Stimulated activated CD8-positive, alpha-beta memory T cell treated with anti-CD3 and anti-CD28 coated beads, Interleukin-7, amount 100 ng/mL, for 48 hours (primary cell): ENCODE measurements at regions not wholly inside any gene's neighbourhood (a gene's known extent, or its start where the extent isn't known, plus 50 kb on each side); places are given as distances from the start of the nearest gene placed in this dataset.
A peak's percentile ranks its signal among the peaks of the same experiment; 100 is the strongest.
"Not testable (repeated sequence)": the region's sequence is repeated elsewhere in the genome, so short reads cannot be mapped to it uniquely, and the experiment has no call there.

Source experiments
- DNase-seq, 2 donors: peaks; one replicate each; pipeline ENCODE4 v3.0.0-alpha.2; 2020; ENCODE audit warnings: low read depth in 1 of 2; ENCODE audit errors: extremely low read depth in 1 of 2

DNA sequence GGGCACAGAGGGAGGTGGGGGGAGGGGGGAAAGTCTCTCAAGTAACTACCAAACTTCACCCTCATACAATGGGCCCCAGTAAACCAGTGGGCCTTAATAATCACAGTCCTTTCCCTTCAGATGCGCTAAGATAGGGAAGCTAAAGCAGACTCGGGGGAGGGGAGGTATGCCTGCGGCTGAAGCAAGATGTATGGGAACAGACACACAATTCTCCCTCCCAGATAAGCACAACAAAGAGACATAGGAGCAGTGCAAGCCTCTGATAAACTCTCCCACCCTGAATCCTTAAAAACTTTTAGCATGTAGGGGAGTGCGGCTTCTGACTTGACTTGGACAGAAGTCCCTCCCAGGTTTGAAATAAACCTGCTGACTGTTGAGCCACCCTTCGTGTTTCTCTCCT is 54.7 kb downstream of the PROP1 start:
- DNase-seq = not testable (repeated sequence)

- peak in 1 of 2 donors; percentile 3 for DNase-seq
Observed at GRCh38 chr5:177939246-177940171, 56.5 kb downstream of the PROP1 start.

- not testable (repeated sequence) for DNase-seq
Observed at GRCh38 chr5:177938767-177939166, 57.3 kb downstream of the PROP1 start.

GRCh38 chr5:177934233-177934632 is 61.8 kb downstream of the PROP1 start:
- DNase-seq = not testable (repeated sequence)

DNA sequence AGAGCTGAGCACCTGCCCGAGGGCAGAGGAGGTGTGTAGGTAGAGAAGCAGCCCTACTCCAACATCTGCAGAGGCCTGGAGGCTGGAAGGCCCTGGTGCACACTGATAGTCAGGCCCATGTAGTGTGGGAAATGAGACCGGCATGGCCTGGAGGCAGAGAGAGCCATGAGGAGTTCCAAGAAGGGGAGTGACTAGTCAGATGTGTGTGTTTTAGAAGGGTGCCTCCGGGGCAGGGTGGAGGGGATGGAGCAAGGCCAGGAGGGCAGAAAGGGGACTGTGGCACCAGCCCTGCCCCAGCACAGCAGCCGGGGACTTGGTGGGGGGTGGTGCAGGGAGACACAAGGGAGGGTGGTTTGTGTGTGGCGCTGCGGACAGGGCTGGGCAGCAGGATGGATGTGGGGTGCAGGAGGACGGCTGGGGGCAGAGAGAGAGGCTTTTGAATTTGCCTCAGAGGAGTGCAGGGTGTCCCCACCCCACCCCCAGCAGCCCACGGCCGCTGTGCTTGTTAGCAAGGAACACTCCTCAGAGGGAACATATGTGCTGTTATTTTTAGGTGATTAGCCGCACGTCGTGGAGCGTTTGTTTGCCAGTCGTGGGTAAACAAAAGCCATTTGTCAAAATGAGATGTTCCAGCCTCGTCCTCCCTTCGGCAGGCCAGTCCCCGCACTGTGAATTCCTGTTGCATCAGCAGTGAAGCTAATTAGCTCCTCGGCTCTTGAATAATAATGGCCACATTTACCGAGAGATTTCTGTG is 65.6 kb downstream of the PROP1 start:
- not testable (repeated sequence) for DNase-seq

GRCh38 chr5:177929618-177930017 is 66.4 kb downstream of the PROP1 start:
- not testable (repeated sequence) for DNase-seq

- DNase-seq = not testable (repeated sequence)
Observed at GRCh38 chr5:177927500-177927899, 68.5 kb downstream of the PROP1 start.

DNA sequence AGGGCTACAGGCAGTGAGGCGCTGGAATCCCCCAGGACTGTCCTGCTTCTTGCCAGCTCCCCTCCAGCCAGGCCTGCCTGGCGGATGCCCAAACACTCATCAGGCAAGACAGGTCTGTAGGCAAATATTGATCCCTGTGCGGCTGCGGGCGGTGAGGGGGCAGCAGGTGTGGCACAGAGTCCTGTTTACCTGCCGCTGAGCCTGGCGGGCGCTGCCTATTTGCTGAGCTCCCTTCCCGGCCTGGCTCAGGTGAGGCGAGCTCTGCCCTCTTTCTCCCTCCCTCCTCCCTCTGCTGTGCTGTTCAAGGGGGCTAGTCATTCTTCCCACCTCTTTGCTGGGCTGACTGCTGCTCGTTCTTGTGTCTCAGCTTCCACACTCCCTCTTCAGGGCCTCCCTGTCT is 71.5 kb downstream of the PROP1 start:
- not testable (repeated sequence) for DNase-seq

DNA sequence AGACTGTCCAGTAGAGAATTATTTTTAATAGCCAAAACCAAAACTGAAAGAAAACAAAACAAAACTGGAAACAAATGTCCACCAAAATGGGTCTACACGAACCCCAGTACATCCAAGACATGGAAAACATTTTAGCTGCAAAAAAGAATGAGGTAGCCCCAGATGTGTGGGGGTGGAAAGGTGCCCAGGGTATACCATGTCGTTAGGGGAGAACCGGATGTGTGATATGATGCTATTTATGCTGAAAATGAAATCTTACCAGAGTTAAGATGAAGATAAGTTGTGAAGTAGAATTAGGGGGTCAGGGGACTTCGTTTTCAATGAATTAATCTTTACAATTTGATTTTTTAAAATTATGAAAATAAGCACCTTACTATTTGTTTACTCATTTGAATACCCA is 72.2 kb downstream of the PROP1 start:
- DNase-seq = not testable (repeated sequence)

- not testable (repeated sequence) for DNase-seq
Observed at GRCh38 chr5:177923189-177923588, 72.9 kb downstream of the PROP1 start.

- DNase-seq = not testable (repeated sequence)
Observed at GRCh38 chr5:177909261-177909660, 86.8 kb downstream of the PROP1 start.

DNA sequence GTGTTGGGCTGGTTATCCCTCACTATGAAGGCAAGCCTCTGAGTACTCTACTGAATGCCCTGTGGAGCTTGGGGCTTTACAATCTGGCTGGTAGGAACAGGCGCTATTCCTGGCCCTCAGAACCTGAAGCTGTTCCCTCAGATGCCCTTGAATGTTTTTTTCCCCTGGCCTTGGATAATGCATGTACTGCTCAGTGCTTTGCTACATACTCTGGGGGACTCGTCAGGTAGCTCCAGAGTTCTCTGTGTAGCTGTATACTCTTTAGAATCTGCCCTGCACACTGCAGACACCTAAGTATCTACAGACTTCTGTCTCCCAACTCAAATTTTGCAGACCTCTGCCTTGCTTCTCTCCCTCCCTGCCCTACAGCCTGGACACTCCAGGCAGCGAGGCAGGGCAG is 93.2 kb downstream of the PROP1 start:
- not testable (repeated sequence) for DNase-seq

DNA sequence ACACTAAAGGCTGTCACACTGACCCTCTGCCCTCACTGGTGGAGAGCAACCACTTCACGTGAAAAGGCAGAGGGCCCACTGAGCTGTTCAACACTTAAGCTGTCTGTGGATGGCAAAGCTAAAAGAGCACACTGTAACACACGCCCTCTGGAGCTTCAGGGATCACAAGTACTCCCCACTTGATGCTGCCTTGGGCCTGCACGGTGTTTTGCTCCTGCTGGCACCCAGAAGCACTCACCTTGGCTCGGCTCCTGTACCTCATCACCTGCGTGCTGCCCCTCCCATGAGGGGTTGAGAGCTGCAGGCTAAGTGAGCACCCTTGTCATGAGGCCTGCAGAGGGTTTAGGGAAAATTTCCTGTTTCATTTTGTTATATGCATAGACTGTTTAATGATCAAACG is 96.0 kb downstream of the PROP1 start:
- not testable (repeated sequence) for DNase-seq

DNA sequence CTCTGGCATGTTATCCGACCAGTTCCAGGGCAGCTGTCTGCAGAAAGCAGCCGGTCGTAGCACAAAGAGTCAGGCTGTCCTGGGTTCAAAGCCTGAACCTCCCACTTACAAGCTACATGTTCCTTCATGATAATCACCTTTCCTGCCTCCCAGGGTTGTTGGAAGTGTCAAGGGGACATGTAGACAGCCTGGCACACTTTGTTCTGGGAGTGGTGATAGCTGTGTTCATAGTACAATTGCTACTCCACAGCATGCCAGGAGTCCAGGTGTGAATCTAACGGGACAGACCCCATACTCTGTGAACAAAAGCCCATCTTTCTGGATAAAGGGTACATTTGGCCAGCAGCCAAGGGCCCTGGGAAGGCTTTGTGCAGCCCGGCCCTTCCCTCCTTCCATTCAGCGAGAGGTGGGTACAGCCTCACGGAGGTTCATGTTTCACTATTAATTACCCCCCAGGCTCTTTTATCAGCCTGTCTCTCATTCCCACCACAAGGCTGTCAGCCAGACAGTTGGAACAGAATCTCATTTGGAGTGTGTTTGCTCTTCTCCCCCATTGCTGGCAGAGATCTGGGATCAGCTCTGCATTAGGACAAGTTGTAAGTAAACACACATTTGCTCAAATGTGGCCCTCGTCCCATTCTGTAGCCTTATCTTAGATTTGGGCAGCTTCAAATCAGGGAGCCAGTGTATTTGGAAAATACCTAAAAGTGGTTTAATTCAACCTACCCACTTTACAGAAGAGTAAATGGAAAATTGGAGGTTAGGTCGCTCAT is 101.2 kb downstream of the PROP1 start:
- not testable (repeated sequence) for DNase-seq

- DNase-seq = not testable (repeated sequence)
Observed at GRCh38 chr5:177892357-177892665, 103.7 kb downstream of the PROP1 start.

DNA sequence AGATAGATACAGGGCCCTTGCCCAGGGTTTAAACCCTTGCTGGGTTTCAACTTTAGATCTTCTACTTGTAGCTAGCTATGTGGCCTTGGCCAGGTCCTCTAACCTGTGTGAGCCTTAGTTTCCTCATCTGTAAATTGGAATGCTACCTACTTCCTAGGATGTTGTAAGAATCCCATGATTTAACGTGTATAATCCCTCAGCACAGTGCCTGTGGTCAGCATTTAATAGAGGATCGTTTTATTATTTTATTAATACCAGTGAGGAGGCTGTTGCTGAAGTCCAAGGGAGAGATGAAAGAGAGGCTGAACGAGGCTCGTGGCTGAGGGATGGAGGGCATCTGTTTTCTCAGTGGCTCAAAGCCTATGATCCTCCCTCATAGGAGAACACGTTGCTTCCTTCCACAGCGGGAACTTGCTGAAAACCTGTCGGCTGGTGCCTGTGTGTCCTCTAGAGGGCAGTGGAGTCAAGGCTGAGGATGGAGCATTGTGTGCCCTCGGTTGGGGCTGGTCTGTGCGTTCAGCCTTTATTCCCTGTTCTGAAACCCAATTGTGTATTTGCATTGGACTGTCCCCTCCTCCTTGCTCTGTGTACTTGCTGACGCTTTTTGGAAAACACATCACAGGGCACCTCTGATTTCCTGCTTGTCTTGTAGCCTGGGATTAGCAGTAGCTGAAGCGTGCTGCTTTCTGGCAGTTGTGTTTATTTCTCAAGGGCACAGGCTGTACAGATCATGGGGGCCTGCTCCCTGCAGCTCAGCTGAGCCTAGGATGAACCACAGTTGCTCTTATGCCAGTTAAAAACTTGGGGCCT is 104.3 kb downstream of the PROP1 start:
- not testable (repeated sequence) for DNase-seq

GRCh38 chr5:177883295-177883694 is 100.6 kb upstream of the FAM153A start:
- DNase-seq = not testable (repeated sequence)

DNA sequence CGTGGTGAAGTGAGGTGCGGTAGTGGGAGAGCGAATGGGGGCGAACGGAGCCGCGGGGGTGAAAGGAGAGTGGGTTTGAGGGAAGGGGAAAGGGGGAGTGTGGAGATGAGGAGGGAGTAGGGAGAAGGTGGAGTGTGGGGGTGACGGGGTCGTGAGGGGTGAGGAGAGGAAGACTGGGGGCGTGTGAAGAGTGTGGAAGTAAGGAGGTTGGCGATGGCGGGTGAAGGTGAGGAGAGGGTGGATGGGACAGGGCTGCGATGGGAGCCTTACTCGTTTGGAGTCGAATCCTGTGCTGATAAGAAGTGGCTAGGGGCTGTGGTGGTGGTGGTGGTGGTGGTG is 93.2 kb upstream of the FAM153A start:
- DNase-seq = not testable (repeated sequence)

GRCh38 chr5:177875013-177875899 is 92.6 kb upstream of the FAM153A start:
- not testable (repeated sequence) for DNase-seq
